Suprapubic skin (tissue), 4 donors: ENCODE measurements at regions not wholly inside any gene's neighbourhood (a gene's known extent, or its start where the extent isn't known, plus 50 kb on each side); places are given as distances from the start of the nearest gene placed in this dataset.

ENCODE experiments used
- DNase-seq, 2 donors: peaks; one replicate each; pipeline ENCODE4 v3.0.0-alpha.2; 2019; ENCODE audit warnings: low spot score in 2 of 2
- H3K27ac ChIP-seq: fragments of 200-600 bp; sonication (generic); one replicate; pipeline ENCODE4 v1.5.1; 2019
- H3K27me3 ChIP-seq: fragments of 200-600 bp; sonication (generic); one replicate; pipeline ENCODE4 v1.5.1; 2019
- H3K36me3 ChIP-seq: fragments of 200-600 bp; sonication (generic); one replicate; pipeline ENCODE4 v1.5.1; 2019
- H3K4me1 ChIP-seq: fragments of 200-600 bp; sonication (generic); one replicate; pipeline ENCODE4 v1.5.1; 2019
- H3K4me3 ChIP-seq: fragments of 200-600 bp; sonication (generic); one replicate; pipeline ENCODE4 v1.5.1; 2019; ENCODE audit warnings: mild to moderate bottlenecking
- H3K9me3 ChIP-seq: fragments of 200-600 bp; sonication (generic); one replicate; pipeline ENCODE4 v1.5.1; 2019
- CTCF ChIP-seq, 2 donors: fragments of 200-600 bp in 1 of 2; fragments of 450-650 bp in 1 of 2; sonication (generic) in 1 of 2; IDR thresholded peaks; one replicate each; pipeline ENCODE4 v1.5.1; 2016 to 2019; ENCODE audit warnings: antibody characterized with exemption in 2 of 2, mild to moderate bottlenecking in 1 of 2, moderate library complexity in 1 of 2
- EP300 ChIP-seq: sonication (generic); formaldehyde crosslinking; IDR thresholded peaks from one replicate; pipeline ENCODE4 v1.6.1; 2017; ENCODE audit warnings: antibody characterized with exemption
- POLR2A ChIP-seq, 2 donors: fragments of 450-650 bp; IDR thresholded peaks; one replicate each; pipeline ENCODE4 v1.6.1; 2017; ENCODE audit warnings: antibody characterized with exemption in 2 of 2, mild to moderate bottlenecking in 2 of 2, moderate library complexity in 2 of 2
- POLR2AphosphoS5 ChIP-seq, 3 donors: sonication (generic); formaldehyde crosslinking; IDR thresholded peaks; one replicate each; pipeline ENCODE4 v1.6.1; 2017; ENCODE audit warnings: antibody characterized with exemption in 3 of 3
- WGBS: methylation state at CpG from one replicate; pipeline ENCODE4 v1.1.5; 2018; 5-methylcytosine and 5-hydroxymethylcytosine counted together

DNA sequence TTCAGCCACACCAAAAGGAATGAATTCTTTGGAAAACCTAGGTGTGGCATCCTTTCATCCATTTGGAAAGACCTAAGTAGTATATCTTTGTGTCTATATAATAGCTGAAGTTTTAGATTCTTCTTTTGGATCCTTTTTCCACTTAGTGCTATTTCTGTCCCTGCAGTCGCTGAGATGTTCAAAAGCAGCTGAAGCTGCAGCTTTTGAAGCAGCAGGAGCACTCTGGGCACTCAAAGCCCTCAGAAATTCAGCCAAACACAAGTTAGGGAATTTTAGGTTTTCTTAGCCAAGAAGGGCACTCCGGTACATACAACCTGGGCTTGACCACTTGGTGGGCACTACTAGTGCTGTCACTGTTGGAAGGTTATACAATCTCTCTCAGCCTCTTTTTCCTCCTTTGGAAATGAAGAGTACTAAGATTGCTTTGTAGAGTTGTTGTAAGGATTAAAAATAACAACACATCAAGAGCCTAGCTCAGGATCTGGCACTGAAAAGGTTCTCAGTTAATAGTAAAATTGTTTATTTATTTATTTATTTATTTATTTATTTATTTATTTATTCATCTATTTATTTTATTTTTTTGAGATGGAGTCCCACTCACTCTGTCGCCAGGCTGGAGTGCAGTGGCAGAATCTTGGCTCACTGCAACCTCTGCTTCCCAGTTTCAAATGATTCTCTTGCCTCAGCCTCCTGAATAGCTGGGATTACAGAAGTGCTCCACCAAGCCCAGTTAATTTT lies 71.9 kb upstream of the SLC22A16 start:
- 63% methylated on average over 3 of the region's 3 CpGs for WGBS
- Histone ChIP-seq H3K36me3 (no peaks in the 10 kb centered on the region), H3K4me3 (no peak overlapping the region), H3K27me3 (no peaks in the 10 kb centered on the region), H3K27ac (no peak overlapping the region), H3K9me3 (no peaks in the 10 kb centered on the region), H3K4me1 (peaks cover 5% of the 10 kb centered on the region)
- TF ChIP-seq POLR2A (IDR thresholded peaks at IDR 0.05) (no peak), POLR2AphosphoS5 (IDR thresholded peaks at IDR 0.05) (no peak), EP300 (no peak), CTCF (IDR thresholded peaks at IDR 0.05) (no peak)
- no peak for DNase-seq

GRCh38 chr6:110547266-110547964 lies 71.0 kb upstream of the SLC22A16 start:
- Histone ChIP-seq H3K9me3 (no peaks in the 10 kb centered on the region), H3K27me3 (no peaks in the 10 kb centered on the region), H3K4me1 (peaks cover 14% of the 10 kb centered on the region), H3K4me3 (no peak overlapping the region), H3K36me3 (no peaks in the 10 kb centered on the region), H3K27ac (no peak overlapping the region)
- DNase-seq, result no peak
- WGBS, result 42% methylated on average over 1 of the region's 1 CpG
- TF ChIP-seq POLR2AphosphoS5 (IDR thresholded peaks at IDR 0.05) (no peak), CTCF (IDR thresholded peaks at IDR 0.05) (no peak), EP300 (no peak), POLR2A (IDR thresholded peaks at IDR 0.05) (no peak)

DNA sequence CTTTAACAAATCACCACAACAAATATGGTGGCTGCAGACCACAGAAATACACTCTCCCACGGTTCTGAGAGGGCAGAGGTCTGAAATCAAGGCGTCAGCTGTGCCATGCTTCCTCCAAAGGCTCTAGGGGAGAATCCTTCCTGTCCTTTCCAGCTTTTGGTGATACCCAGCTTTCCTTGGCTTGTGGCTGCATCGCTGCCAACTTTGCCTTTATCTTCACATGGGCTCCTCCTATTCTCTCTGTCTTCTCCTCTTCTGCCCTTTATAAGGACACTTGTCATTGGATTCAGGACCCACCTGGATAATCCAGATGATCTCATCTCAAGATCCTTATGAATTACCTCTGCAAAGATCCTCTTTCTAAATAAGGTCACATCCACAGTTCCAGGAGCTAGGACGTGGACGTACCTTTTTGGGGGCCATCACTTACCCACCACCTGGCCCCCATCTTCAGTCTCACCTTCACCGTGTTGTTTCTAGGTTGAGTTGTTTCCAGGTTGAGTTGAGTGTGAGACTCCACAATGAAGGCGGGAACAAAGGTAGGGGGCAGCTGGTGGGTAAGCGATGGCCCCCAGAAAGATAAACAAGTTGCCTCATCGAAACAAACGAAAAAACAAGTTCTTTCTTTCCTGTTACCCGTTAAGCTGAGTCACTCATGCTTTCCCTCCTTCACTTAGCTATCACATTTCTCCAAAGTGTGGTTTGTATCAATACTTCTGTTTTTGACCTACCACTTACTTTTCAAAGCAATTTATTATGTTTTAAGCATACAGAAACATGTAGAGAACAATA lies 68.9 kb upstream of the SLC22A16 start:
- Histone ChIP-seq H3K36me3 (no peaks in the 10 kb centered on the region), H3K27ac (no peak overlapping the region), H3K9me3 (no peaks in the 10 kb centered on the region), H3K4me1 (peaks cover 18% of the 10 kb centered on the region), H3K4me3 (no peak overlapping the region), H3K27me3 (no peaks in the 10 kb centered on the region)
- 90% methylated on average over 11 of the region's 11 CpGs for WGBS
- no peak for TF ChIP-seq EP300
- DNase-seq, result no peak

- Histone ChIP-seq H3K9me3 (no peaks in the 10 kb centered on the region), H3K4me1 (peaks cover 18% of the 10 kb centered on the region), H3K4me3 (no peak overlapping the region), H3K36me3 (no peaks in the 10 kb centered on the region), H3K27me3 (no peaks in the 10 kb centered on the region), H3K27ac (no peak overlapping the region)
- WGBS, result 92% methylated on average over 5 of the region's 5 CpGs
- DNase-seq, result no peak
- TF ChIP-seq EP300 (no peak), CTCF (IDR thresholded peaks at IDR 0.05) (no peak), POLR2A (IDR thresholded peaks at IDR 0.05) (no peak), POLR2AphosphoS5 (IDR thresholded peaks at IDR 0.05) (no peak)
Observed at GRCh38 chr6:110544472-110544871, 68.1 kb upstream of the SLC22A16 start.

DNA sequence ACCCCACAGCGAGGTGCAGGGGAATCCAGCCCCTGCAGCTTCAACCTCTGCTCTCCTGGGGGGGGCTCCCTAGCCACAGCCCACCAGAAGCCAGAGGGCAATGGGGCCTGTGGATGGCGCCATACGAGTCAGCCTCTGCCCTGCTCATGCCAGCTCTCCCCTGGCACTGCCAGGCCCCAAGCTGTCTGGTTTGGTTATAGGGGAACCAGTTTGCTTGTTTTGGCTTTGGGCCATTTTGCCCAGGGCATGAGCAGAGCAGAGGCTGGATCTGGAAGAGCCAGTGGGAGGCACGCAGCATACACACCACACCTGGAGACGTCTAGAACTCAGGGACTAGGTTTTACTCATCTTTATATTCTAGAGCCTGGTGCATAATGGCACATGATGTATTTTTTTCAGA lies 66.7 kb upstream of the SLC22A16 start:
- 46% methylated on average over 4 of the region's 5 CpGs for WGBS

More for the DNA sequence above, 66.7 kb upstream of the SLC22A16 start:
- Histone ChIP-seq H3K4me1 (peaks cover 24% of the 10 kb centered on the region), H3K36me3 (no peaks in the 10 kb centered on the region), H3K4me3 (no peak overlapping the region), H3K27ac (peak overlapping the region; percentile 61), H3K27me3 (no peaks in the 10 kb centered on the region), H3K9me3 (no peaks in the 10 kb centered on the region)
- TF ChIP-seq POLR2A (IDR thresholded peaks at IDR 0.05), result no peak
- no peak for TF ChIP-seq CTCF (IDR thresholded peaks at IDR 0.05)
- no peak for TF ChIP-seq EP300
- TF ChIP-seq POLR2AphosphoS5 (IDR thresholded peaks at IDR 0.05), result no peak
- no peak for DNase-seq
